ENCODE measurements at regions not wholly inside any gene's neighbourhood (a gene's known extent, or its start where the extent isn't known, plus 50 kb on each side); places are given as distances from the start of the nearest gene placed in this dataset.
"Not testable (repeated sequence)": the region's sequence is repeated elsewhere in the genome, so short reads cannot be mapped to it uniquely, and the experiment has no call there.

GRCh38 chr12:67486671-67487070 is 161.9 kb upstream of the DYRK2 start:
- H3K27me3 ChIP-seq (ENCODE audit: control insufficient read depth in 2 of 2, insufficient read depth in 2 of 2, low read length in 2 of 2): no peaks in the 10 kb centered on the region
- no peaks in the 10 kb centered on the region for H3K36me3 ChIP-seq (ENCODE audit: control insufficient read depth in 2 of 2, extremely low read depth in 1 of 2, insufficient read depth in 2 of 2, low read length in 2 of 2)
- no peak overlapping the region for H2AFZ ChIP-seq (ENCODE audit: low read depth, low read length)
- no peaks in the 10 kb centered on the region for H3K9me3 ChIP-seq (replicated peaks; ENCODE audit: control insufficient read depth, insufficient read depth, low read length)
- ChIA-PET CTCF (no interaction called here), POLR2A (no interaction called here)
- H3K27ac ChIP-seq (ENCODE audit: insufficient read depth, low read depth, low read length): no peak overlapping the region
- TF ChIP-seq MYC (IDR thresholded peaks at IDR 0.05; ENCODE audit: low read depth, low read length) (no peak), POLR2AphosphoS5 (IDR thresholded peaks at IDR 0.05; ENCODE audit: insufficient read depth, low read depth, low read length) (no peak), EZH2 (IDR thresholded peaks at IDR 0.05; ENCODE audit: borderline replicate concordance, low read depth, low read length, severe bottlenecking) (no peak), POLR2A (IDR thresholded peaks at IDR 0.05; ENCODE audit: low read depth, low read length) (no peak), FOS (IDR thresholded peaks at IDR 0.05; ENCODE audit: borderline replicate concordance, insufficient read depth, low read length) (no peak), JUN (IDR thresholded peaks at IDR 0.05; ENCODE audit: borderline replicate concordance, insufficient read depth, insufficient read length, low read depth) (no peak), GATA2 (IDR thresholded peaks at IDR 0.05; ENCODE audit: insufficient read depth, insufficient read length, low read depth, low read length) (no peak), MAX (IDR thresholded peaks at IDR 0.05; ENCODE audit: insufficient read depth, insufficient read length) (no peak), CTCF (IDR thresholded peaks at IDR 0.05; ENCODE audit: extremely low read depth in 1 of 2, insufficient read depth in 1 of 2, low read depth in 1 of 2, low read length in 2 of 2) (no peak)
- intact Hi-C loops (cut with micrococcal nuclease): no loop called here
- no peak overlapping the region for H3K4me2 ChIP-seq (ENCODE audit: insufficient read depth, low read length)
- DNase-seq (ENCODE audit: low read depth, low spot score) (no peak), FAIRE-seq (no peak)
- dilution Hi-C loops (cut with MboI; ENCODE audit: extremely low pct_ligation_motif_present, low sequenced_read_pairs): no loop called here
- no peaks in the 10 kb centered on the region for H4K20me1 ChIP-seq (replicated peaks; ENCODE audit: control insufficient read depth, extremely low read depth, insufficient read depth, low read length)
- H3K4me1 ChIP-seq (ENCODE audit: control insufficient read depth, extremely low read depth, insufficient read depth, low read length): no peaks in the 10 kb centered on the region
- H3K4me3 ChIP-seq (replicated peaks in 1 of 3; ENCODE audit: insufficient read depth in 1 of 3, low read depth in 1 of 3, low read length in 3 of 3): no peak overlapping the region
- no peaks in the 10 kb centered on the region for H3K9me1 ChIP-seq (replicated peaks; ENCODE audit: control insufficient read depth, extremely low read depth, insufficient read depth, low read length)
- H3K79me2 ChIP-seq (ENCODE audit: control insufficient read depth, insufficient read depth, low read length): no peaks in the 10 kb centered on the region
- BruUV-seq (replicated peaks): no TSS peak
- H3K9ac ChIP-seq (replicated peaks; ENCODE audit: extremely low read depth, insufficient read depth, low read length): no peak overlapping the region

- dilution Hi-C loops (cut with MboI; ENCODE audit: extremely low pct_ligation_motif_present, low sequenced_read_pairs); intact Hi-C loops (cut with micrococcal nuclease); H3K4me3 ChIP-seq (replicated peaks in 1 of 3; ENCODE audit: insufficient read depth in 1 of 3, low read depth in 1 of 3, low read length in 3 of 3); H3K9ac ChIP-seq (replicated peaks; ENCODE audit: extremely low read depth, insufficient read depth, low read length); H3K27me3 ChIP-seq (ENCODE audit: control insufficient read depth in 2 of 2, insufficient read depth in 2 of 2, low read length in 2 of 2); POLR2A ChIA-PET; BruUV-seq (replicated peaks); H3K9me1 ChIP-seq (replicated peaks; ENCODE audit: control insufficient read depth, extremely low read depth, insufficient read depth, low read length); H3K27ac ChIP-seq (ENCODE audit: insufficient read depth, low read depth, low read length); FAIRE-seq; H3K36me3 ChIP-seq (ENCODE audit: control insufficient read depth in 2 of 2, extremely low read depth in 1 of 2, insufficient read depth in 2 of 2, low read length in 2 of 2); H3K79me2 ChIP-seq (ENCODE audit: control insufficient read depth, insufficient read depth, low read length); H4K20me1 ChIP-seq (replicated peaks; ENCODE audit: control insufficient read depth, extremely low read depth, insufficient read depth, low read length); H3K4me2 ChIP-seq (ENCODE audit: insufficient read depth, low read length); H2AFZ ChIP-seq (ENCODE audit: low read depth, low read length); CTCF ChIA-PET; H3K9me3 ChIP-seq (replicated peaks; ENCODE audit: control insufficient read depth, insufficient read depth, low read length); DNase-seq (ENCODE audit: low read depth, low spot score); H3K4me1 ChIP-seq (ENCODE audit: control insufficient read depth, extremely low read depth, insufficient read depth, low read length): not testable (repeated sequence)
These were observed 160.2 kb upstream of the DYRK2 start for GRCh38 chr12:67488349-67488748.
